HG03066 (cell line): ENCODE measurements at regions not wholly inside any gene's neighbourhood (a gene's known extent, or its start where the extent isn't known, plus 50 kb on each side); places are given as distances from the start of the nearest gene placed in this dataset.

Source experiments
- ATAC-seq: cut with Tn5 transposase; IDR thresholded peaks from one replicate; pipeline ENCODE4 v1.9.1; 2021; ENCODE audit warnings: low read depth; ENCODE audit not compliant: unreplicated experiment

- ATAC-seq = no peak
Measured at GRCh38 chr5:167458412-167458811, 833.0 kb upstream of the WWC1 start.

GRCh38 chr5:167460449-167461020 lies 830.9 kb upstream of the WWC1 start:
- ATAC-seq = no peak

- ATAC-seq = no peak
Measured at GRCh38 chr5:167463939-167464338, 827.5 kb upstream of the WWC1 start.

- ATAC-seq = no peak
Measured at GRCh38 chr5:167466992-167467391, 824.5 kb upstream of the WWC1 start.

- no peak for ATAC-seq
Measured at GRCh38 chr5:167472566-167473108, 818.8 kb upstream of the WWC1 start.

GRCh38 chr5:167478188-167478587 lies 813.3 kb upstream of the WWC1 start:
- ATAC-seq = no peak

- no peak for ATAC-seq
Measured at GRCh38 chr5:167479779-167480178, 811.7 kb upstream of the WWC1 start.

- ATAC-seq = no peak
Measured at GRCh38 chr5:167481345-167481744, 810.1 kb upstream of the WWC1 start.

GRCh38 chr5:167482555-167482954 lies 808.9 kb upstream of the WWC1 start:
- ATAC-seq = no peak

GRCh38 chr5:167485061-167485774 lies 806.2 kb upstream of the WWC1 start:
- no peak for ATAC-seq

GRCh38 chr5:167488371-167488770 lies 803.1 kb upstream of the WWC1 start:
- no peak for ATAC-seq

- peak; percentile 70 for ATAC-seq
Measured at GRCh38 chr5:167489202-167489601, 802.2 kb upstream of the WWC1 start.

- no peak for ATAC-seq
Measured at GRCh38 chr5:167503926-167504720, 787.3 kb upstream of the WWC1 start.

- no peak for ATAC-seq
Measured at GRCh38 chr5:167507463-167508233, 783.8 kb upstream of the WWC1 start.

- no peak for ATAC-seq
Measured at GRCh38 chr5:167509076-167509475, 782.4 kb upstream of the WWC1 start.

- no peak for ATAC-seq
Measured at GRCh38 chr5:167511276-167511675, 780.2 kb upstream of the WWC1 start.

GRCh38 chr5:167512111-167512510 lies 779.3 kb upstream of the WWC1 start:
- ATAC-seq = no peak

GRCh38 chr5:167513381-167513780 lies 778.1 kb upstream of the WWC1 start:
- no peak for ATAC-seq

GRCh38 chr5:167514461-167514860 lies 777.0 kb upstream of the WWC1 start:
- ATAC-seq = no peak

- no peak for ATAC-seq
Measured at GRCh38 chr5:167525004-167525403, 766.4 kb upstream of the WWC1 start.

GRCh38 chr5:167528651-167529050 lies 762.8 kb upstream of the WWC1 start:
- ATAC-seq = no peak
